NCI-H187 (cell line): ENCODE measurements at regions not wholly inside any gene's neighbourhood (a gene's known extent, or its start where the extent isn't known, plus 50 kb on each side); places are given as distances from the start of the nearest gene placed in this dataset.
"Not testable (repeated sequence)": the region's sequence is repeated elsewhere in the genome, so short reads cannot be mapped to it uniquely, and the experiment has no call there.

Experiments used
- DNase-seq, 2 experiments: peaks; one replicate each; lab custom pipeline; 2025; lab: John Stamatoyannopoulos, UW

DNA sequence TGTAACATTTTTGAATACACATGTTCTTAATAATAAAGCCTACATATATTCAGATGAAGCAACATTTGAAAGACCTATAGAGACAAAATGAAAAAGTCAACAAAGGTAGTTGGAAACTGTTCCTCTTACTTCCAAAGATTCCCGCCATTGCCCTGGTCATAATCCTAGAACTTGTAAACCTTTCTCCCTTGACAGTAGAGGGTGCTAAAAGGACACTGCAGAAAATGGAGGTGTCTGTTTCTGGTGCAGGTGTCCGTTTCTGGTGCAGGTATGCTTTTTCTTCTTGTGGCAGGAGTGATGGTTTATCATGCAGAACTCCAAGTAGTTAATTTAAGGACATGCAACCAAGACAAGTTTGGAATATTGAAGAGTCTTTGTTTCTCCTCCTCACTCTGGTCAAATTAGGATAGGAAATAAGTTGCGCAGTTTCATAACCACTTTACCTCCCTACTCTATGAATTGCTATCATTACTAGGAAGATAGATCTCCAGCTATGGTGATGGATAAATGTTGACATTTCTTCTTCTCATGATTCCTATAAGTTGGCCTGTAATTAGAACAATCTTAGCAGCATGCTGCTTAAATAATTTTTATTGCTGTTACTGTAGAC, 56.0 kb upstream of the FAM174A start:
- peak; percentile 2 to 33 for DNase-seq

DNA sequence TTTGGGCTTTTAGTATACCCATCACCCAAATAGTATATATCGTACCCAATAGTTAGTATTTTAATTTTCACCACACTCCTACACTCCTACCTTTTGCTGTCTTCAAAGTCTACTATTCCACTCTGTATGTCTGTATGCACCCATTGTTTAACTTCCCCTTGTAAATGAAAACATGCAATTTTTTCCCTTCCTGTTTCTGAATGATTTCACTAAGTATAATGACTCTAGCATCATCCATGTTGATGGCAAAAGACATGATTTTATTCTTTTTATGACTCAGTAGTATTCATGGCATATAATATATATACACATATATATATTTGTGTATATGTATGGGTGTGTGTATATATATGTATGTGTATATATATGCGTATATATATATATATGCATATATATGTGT, 63.1 kb upstream of the FAM174A start:
- no peak for DNase-seq

DNA sequence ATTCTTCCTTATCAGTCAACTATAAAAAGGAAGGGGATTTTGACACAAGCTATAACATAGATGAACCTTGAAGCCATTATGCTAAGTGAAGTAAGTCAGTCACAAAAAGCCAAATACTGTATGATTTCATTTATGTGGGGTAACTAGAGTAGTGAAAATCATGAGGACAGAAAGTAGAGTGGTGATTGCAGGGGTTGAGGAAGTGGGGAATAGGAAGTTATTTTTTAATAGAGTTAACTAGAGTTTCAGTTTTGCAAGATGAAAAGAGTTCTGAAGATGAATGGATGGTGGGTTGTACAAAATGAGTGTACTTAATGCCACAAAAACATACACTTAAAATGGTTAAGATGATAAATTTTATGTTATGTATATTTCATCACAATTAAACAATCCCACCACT, 65.4 kb upstream of the FAM174A start:
- DNase-seq = no peak

GRCh38 chr5:100464418-100464817, 70.8 kb upstream of the FAM174A start:
- no peak for DNase-seq

GRCh38 chr5:100456615-100457014, 78.6 kb upstream of the FAM174A start:
- no peak for DNase-seq

- no peak for DNase-seq
Observed at GRCh38 chr5:100452126-100452525, 83.0 kb upstream of the FAM174A start.

DNA sequence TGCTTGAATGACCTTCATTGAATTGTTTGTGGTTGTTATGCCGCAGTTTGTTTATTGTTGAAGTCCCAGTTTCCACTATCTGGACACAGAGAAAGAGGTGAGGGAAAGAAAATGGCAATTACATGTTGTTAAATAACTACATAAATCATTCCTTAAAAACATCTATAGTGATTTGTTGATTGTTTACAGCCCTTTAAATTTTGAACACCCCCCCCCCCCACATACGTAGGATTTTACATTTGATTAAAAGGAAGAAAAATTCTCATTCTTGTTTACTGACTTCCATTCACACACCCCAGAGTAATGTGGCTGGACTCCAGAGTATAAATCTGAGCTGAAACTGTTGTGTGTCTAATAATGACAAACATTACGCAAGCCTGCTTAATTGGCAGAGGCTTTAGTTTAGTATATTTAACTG, 87.1 kb upstream of the FAM174A start:
- no peak for DNase-seq

- DNase-seq = no peak
Observed at GRCh38 chr5:100446879-100447430, 88.2 kb upstream of the FAM174A start.

DNA sequence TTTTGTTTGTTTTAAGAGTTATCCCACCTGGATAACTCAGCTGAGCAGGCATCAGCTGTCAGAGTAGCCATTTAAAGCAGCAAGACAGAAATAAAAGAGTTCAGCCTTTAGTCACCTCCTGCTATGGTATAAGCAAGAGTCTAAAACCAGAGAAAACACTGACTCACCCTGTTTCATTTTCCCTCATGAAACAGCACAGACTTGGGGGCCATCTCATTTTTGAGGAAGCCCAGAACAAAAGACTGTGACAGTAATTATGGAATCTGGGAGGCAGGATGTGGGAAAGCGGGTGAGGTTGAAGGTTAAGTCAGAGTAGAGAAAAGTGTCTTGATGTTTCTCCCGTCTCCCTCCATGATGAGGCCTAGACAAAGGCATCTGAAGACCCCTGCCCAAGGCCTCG, 90.2 kb upstream of the FAM174A start:
- DNase-seq = no peak

DNA sequence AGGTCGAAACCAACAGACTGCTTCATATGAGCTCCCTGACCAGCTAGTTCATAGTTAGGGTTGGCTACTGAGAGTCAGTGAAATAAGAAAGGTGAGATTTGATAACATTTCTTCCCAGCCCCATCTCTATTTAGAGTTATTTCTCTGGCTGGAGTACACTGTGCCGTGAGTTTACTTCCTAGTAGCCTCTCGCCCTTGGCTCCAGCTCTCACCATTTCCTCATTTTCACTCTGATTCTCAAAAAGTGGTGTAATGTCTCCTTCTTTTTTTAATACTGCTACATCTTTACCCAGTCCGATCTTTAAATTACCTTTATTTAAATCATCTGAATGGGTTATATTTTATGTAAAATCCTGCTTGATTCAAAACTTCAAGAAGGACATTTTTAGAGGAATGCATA, 100.4 kb upstream of the FAM174A start:
- DNase-seq = no peak

DNA sequence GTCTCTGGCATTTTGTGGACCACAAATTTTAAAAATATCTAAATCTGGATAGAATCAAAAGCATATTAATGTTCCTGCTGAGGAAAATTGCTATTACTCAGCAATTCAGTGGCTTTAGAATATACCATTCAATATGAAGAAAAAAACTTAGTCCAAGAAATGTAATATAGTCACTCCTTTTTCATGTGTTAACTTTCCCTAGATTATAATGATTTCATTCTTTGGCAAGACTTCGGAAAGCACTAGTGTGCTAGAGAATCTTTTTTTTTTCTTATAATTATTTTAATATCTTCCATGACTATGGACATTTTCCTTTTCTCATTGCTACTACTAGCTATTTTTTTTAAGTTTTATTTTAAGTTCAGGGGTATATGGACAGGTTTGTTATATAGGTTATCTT, 102.4 kb upstream of the FAM174A start:
- no peak for DNase-seq

- no peak for DNase-seq
Observed at GRCh38 chr5:100430268-100431195, 104.6 kb upstream of the FAM174A start.

DNA sequence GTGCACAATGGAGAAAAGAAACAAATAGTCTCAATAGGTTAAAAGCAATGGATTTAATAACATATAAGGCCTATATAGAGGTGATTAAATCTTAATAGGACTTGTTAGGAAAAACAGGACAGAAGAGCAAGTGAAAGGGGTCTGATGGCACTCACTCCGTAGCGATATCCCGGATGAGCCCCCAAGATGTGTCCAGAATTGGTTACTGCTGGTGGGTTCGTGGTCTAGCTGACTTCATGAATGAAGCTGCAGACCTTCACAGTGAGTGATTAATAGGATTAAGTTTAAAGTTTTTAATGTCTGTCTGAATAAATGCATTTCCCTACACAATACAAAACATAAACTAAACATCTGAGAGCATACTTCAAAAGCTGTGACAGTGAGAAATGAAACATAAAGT, 110.4 kb upstream of the FAM174A start:
- no peak for DNase-seq

- no peak for DNase-seq
Observed at GRCh38 chr5:100424017-100424416, 111.2 kb upstream of the FAM174A start.

GRCh38 chr5:100423330-100423729, 111.8 kb upstream of the FAM174A start:
- DNase-seq = no peak

- no peak for DNase-seq
Observed at GRCh38 chr5:100421360-100421759, 113.8 kb upstream of the FAM174A start.

DNA sequence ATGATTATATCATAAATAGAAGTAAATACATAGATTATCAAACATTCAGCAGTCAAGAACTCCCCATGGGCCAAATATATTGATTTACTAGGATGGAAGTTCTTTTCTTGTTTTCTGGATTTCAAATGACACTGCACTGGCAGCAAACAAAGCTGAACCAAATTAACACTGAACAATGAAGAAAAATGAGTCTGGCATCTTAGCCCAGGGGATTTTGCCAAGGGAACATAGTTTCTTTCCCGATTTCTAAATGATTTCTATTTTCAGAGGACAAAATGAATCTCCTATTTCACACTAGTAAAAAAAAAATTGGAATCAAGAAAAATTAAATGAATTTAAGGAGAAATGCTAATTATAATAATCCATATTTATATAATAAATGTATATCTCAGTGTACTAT, 116.9 kb upstream of the FAM174A start:
- DNase-seq = no peak

GRCh38 chr5:100409660-100410151, 125.5 kb upstream of the FAM174A start:
- no peak for DNase-seq

- DNase-seq = no peak
Observed at GRCh38 chr5:100407053-100407452, 128.1 kb upstream of the FAM174A start.

DNA sequence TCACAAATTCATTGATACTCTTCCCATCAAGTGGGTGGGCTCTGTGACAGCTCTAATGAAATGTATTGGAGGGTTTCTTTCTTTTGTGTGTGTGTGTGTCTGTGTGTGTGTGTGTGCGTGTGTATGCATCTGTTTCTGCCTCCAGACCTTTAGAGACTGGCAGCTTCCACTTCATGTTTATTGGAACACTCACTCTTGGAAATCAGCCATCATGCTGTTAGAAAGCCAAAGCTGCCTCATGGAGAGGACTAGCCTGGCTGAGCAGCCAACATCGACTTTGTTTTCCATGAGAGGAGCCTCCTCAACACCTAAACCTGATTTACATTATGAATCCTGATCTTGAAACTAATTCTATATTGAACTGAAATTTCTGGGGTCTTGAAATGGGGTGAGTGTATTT, 128.5 kb upstream of the FAM174A start:
- DNase-seq = no peak

- DNase-seq = no peak
Observed at GRCh38 chr5:100402071-100402470, 133.1 kb upstream of the FAM174A start.

DNA sequence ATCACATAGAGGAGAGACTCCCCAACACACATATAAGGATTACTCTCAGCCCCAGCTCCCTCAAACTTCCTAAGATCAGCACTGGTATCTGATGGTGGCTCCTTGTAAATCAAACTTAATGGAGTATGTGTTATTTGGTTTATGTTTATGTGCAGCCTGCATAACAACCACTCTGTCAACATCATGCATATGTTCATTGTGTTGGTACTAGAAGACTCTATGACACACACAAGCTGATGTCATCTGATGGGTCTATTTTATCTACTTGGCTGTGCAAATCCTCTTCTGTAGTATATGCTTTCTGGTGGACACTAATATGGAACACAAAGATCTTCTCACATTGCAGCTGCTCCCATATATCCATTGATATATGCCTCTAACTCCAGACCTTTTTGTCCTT, 134.0 kb upstream of the FAM174A start:
- DNase-seq = no peak

DNA sequence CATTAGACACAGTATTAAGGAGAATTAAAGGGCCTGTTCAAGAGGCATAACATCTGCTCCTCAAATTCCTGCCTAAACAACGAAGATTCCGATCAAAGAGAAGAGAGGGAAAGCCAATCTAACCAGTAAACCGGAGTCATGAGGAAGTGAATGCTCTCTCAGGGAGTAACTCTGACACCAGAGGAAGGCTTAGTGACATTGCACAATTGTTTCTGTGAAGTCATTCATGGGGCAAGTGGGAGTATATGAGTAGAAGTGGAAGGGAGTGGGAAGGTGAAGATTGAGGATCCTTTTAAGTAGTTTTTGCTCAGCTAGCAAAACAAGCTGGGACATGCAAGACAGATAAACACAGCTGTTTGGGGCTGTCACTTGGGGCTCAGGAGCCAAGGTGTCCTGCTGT, 136.4 kb upstream of the FAM174A start:
- DNase-seq = not testable (repeated sequence)
